Prostate gland (tissue), 2 donors: ENCODE measurements at regions not wholly inside any gene's neighbourhood (a gene's known extent, or its start where the extent isn't known, plus 50 kb on each side); places are given as distances from the start of the nearest gene placed in this dataset.

Source experiments
- DNase-seq: peaks from one replicate; pipeline ENCODE4 v3.0.0-alpha.2; 2019; ENCODE audit warnings: low spot score
- H3K27ac ChIP-seq, 2 donors: fragments of 200-600 bp; sonication (generic); 2 replicates each; pipeline ENCODE4 v1.5.1; 2017 to 2019
- H3K27me3 ChIP-seq: fragments of 200-600 bp; sonication (generic); replicated peaks from 2 replicates; pipeline ENCODE4 v1.5.1; 2019; ENCODE audit not compliant: insufficient read depth
- H3K36me3 ChIP-seq, 2 donors: fragments of 200-600 bp; sonication (generic); 1 replicate in 1 of 2; 2 replicates in 1 of 2; pipeline versions ENCODE4 v1.5.1 to v1.8.1; 2017 to 2019
- H3K4me1 ChIP-seq: fragments of 200-600 bp; sonication (generic); replicated peaks from 2 replicates; pipeline ENCODE4 v1.5.1; 2019
- H3K4me3 ChIP-seq, 2 donors: fragments of 200-600 bp; sonication (generic); 2 replicates each; pipeline ENCODE4 v1.5.1; 2017 to 2019
- H3K9me3 ChIP-seq: fragments of 200-600 bp; sonication (generic); 2 replicates; pipeline ENCODE4 v1.5.1; 2017
- CTCF ChIP-seq, 4 experiments: fragments of 200-600 bp in 2 of 4; fragments of 450-650 bp in 2 of 4; sonication (generic) in 2 of 4; IDR thresholded peaks; 1 replicate in 3 of 4; 2 replicates in 1 of 4; pipeline ENCODE4 v1.5.1; 2016 to 2019; ENCODE audit warnings: antibody characterized with exemption in 4 of 4, mild to moderate bottlenecking in 2 of 4, moderate library complexity in 2 of 4
- POLR2A ChIP-seq: fragments of 450-650 bp; IDR thresholded peaks from one replicate; pipeline ENCODE4 v1.6.1; 2016; ENCODE audit warnings: antibody characterized with exemption, mild to moderate bottlenecking
- POLR2AphosphoS5 ChIP-seq: sonication (generic); formaldehyde crosslinking; IDR thresholded peaks from one replicate; pipeline ENCODE4 v1.6.1; 2017; ENCODE audit warnings: antibody characterized with exemption
- WGBS: methylation state at CpG from one replicate; pipeline ENCODE4 v1.1.5; 2018; 5-methylcytosine and 5-hydroxymethylcytosine counted together
- intact Hi-C: fragments of 100-400 bp; cut with DNase I; formaldehyde crosslinking; loops from one replicate; pipeline ENCODE4 v1.14.2; 2022

- WGBS: 66% methylated on average over 2 of the region's 2 CpGs
- Histone ChIP-seq H3K36me3 (no peaks in the 10 kb centered on the region), H3K9me3 (no peaks in the 10 kb centered on the region), H3K27me3 (no peaks in the 10 kb centered on the region), H3K4me1 (no peaks in the 10 kb centered on the region), H3K27ac (no peak overlapping the region), H3K4me3 (no peak overlapping the region)
- intact Hi-C loops: no loop called here
- TF ChIP-seq POLR2A: no peak
- no peak for TF ChIP-seq CTCF (IDR thresholded peaks at IDR 0.05)
- TF ChIP-seq POLR2AphosphoS5: no peak
- DNase-seq: no peak
These were observed 728.4 kb upstream of the GOLIM4 start for GRCh38 chr3:168824107-168824506.

GRCh38 chr3:168823466-168823865 is 727.7 kb upstream of the GOLIM4 start:
- DNase-seq: no peak
- no peaks in the 10 kb centered on the region for H3K36me3 ChIP-seq
- no peak overlapping the region for H3K27ac ChIP-seq
- H3K4me3 ChIP-seq: no peak overlapping the region
- H3K9me3 ChIP-seq: no peaks in the 10 kb centered on the region
- TF ChIP-seq POLR2A (no peak), POLR2AphosphoS5 (no peak), CTCF (IDR thresholded peaks at IDR 0.05) (no peak)
- no peaks in the 10 kb centered on the region for H3K4me1 ChIP-seq
- 94% methylated on average over 5 of the region's 5 CpGs for WGBS
- intact Hi-C loops: no loop called here
- H3K27me3 ChIP-seq: no peaks in the 10 kb centered on the region

- H3K9me3 ChIP-seq: no peaks in the 10 kb centered on the region
- no peaks in the 10 kb centered on the region for H3K36me3 ChIP-seq
- DNase-seq: no peak
- no peaks in the 10 kb centered on the region for H3K27me3 ChIP-seq
- H3K27ac ChIP-seq: no peak overlapping the region
- no peak overlapping the region for H3K4me3 ChIP-seq
- H3K4me1 ChIP-seq: no peaks in the 10 kb centered on the region
- intact Hi-C loops: no loop called here
- 46% methylated on average over 8 of the region's 8 CpGs for WGBS
- TF ChIP-seq POLR2A (no peak), CTCF (IDR thresholded peaks at IDR 0.05) (no peak), POLR2AphosphoS5 (no peak)
These were observed 725.2 kb upstream of the GOLIM4 start for GRCh38 chr3:168820810-168821415.

- no peaks in the 10 kb centered on the region for H3K27me3 ChIP-seq
- no peak overlapping the region for H3K4me3 ChIP-seq
- no peak for DNase-seq
- no peak overlapping the region for H3K27ac ChIP-seq
- TF ChIP-seq POLR2A: no peak
- no peak for TF ChIP-seq CTCF (IDR thresholded peaks at IDR 0.05)
- TF ChIP-seq POLR2AphosphoS5: no peak
- H3K9me3 ChIP-seq: no peaks in the 10 kb centered on the region
- 94% methylated on average over 4 of the region's 4 CpGs for WGBS
- H3K36me3 ChIP-seq: no peaks in the 10 kb centered on the region
- intact Hi-C loops: no loop called here
- no peaks in the 10 kb centered on the region for H3K4me1 ChIP-seq
These were observed 721.5 kb upstream of the GOLIM4 start for GRCh38 chr3:168817177-168817576.

- Histone ChIP-seq H3K4me1 (no peaks in the 10 kb centered on the region), H3K36me3 (no peaks in the 10 kb centered on the region), H3K27ac (no peak overlapping the region), H3K27me3 (no peaks in the 10 kb centered on the region), H3K4me3 (no peak overlapping the region), H3K9me3 (no peaks in the 10 kb centered on the region)
- no peak for DNase-seq
- intact Hi-C loops: no loop called here
- no peak for TF ChIP-seq POLR2A
- no peak for TF ChIP-seq CTCF (IDR thresholded peaks at IDR 0.05)
- no peak for TF ChIP-seq POLR2AphosphoS5
- WGBS: 94% methylated on average over 2 of the region's 2 CpGs
These were observed 720.2 kb upstream of the GOLIM4 start for GRCh38 chr3:168815946-168816345.
